ENCODE measurements at regions not wholly inside any gene's neighbourhood (a gene's known extent, or its start where the extent isn't known, plus 50 kb on each side); places are given as distances from the start of the nearest gene placed in this dataset.

GRCh38 chr5:133778636-133779035 is 166.3 kb upstream of the FSTL4 start:
- Mint-ChIP-seq H3K36me3 (ENCODE audit: low read depth) (no peaks in the 10 kb centered on the region), H3K4me3 (no peak overlapping the region), H3K27me3 (ENCODE audit: insufficient read depth) (peaks cover 1% of the 10 kb centered on the region), H3K9me3 (no peaks in the 10 kb centered on the region), H3K27ac (no peak overlapping the region), H3K4me1 (ENCODE audit: low read depth) (no peaks in the 10 kb centered on the region)
- no peak for DNase-seq (ENCODE audit: low spot score)
- intact Hi-C loops (cut with micrococcal nuclease): no loop called here

- Mint-ChIP-seq H3K4me3 (no peak overlapping the region), H3K9me3 (no peaks in the 10 kb centered on the region), H3K27me3 (ENCODE audit: insufficient read depth) (peaks cover 1% of the 10 kb centered on the region), H3K4me1 (ENCODE audit: low read depth) (no peaks in the 10 kb centered on the region), H3K27ac (no peak overlapping the region), H3K36me3 (ENCODE audit: low read depth) (no peaks in the 10 kb centered on the region)
- intact Hi-C loops (cut with micrococcal nuclease): no loop called here
- DNase-seq (ENCODE audit: low spot score): no peak
Measured at GRCh38 chr5:133777951-133778350, 165.6 kb upstream of the FSTL4 start.

GRCh38 chr5:133775584-133776304 is 163.4 kb upstream of the FSTL4 start:
- no peak for DNase-seq (ENCODE audit: low spot score)
- intact Hi-C loops (cut with micrococcal nuclease): no loop called here
- no peak overlapping the region for H3K27ac Mint-ChIP-seq
- no peaks in the 10 kb centered on the region for H3K4me1 Mint-ChIP-seq (ENCODE audit: low read depth)
- peaks cover 10% of the 10 kb centered on the region for H3K27me3 Mint-ChIP-seq (ENCODE audit: insufficient read depth)
- no peak overlapping the region for H3K4me3 Mint-ChIP-seq
- H3K36me3 Mint-ChIP-seq (ENCODE audit: low read depth): no peaks in the 10 kb centered on the region
- H3K9me3 Mint-ChIP-seq: no peaks in the 10 kb centered on the region

GRCh38 chr5:133773247-133774202 is 161.2 kb upstream of the FSTL4 start:
- intact Hi-C loops (cut with micrococcal nuclease): no loop called here
- H3K27me3 Mint-ChIP-seq (ENCODE audit: insufficient read depth): peaks cover 14% of the 10 kb centered on the region
- H3K27ac Mint-ChIP-seq: no peak overlapping the region
- H3K4me3 Mint-ChIP-seq: no peak overlapping the region
- no peaks in the 10 kb centered on the region for H3K4me1 Mint-ChIP-seq (ENCODE audit: low read depth)
- no peak for DNase-seq (ENCODE audit: low spot score)
- H3K9me3 Mint-ChIP-seq: no peaks in the 10 kb centered on the region
- no peaks in the 10 kb centered on the region for H3K36me3 Mint-ChIP-seq (ENCODE audit: low read depth)

- intact Hi-C loops (cut with micrococcal nuclease): no loop called here
- H3K9me3 Mint-ChIP-seq: no peaks in the 10 kb centered on the region
- no peak overlapping the region for H3K4me3 Mint-ChIP-seq
- no peak for DNase-seq (ENCODE audit: low spot score)
- peaks cover 18% of the 10 kb centered on the region for H3K27me3 Mint-ChIP-seq (ENCODE audit: insufficient read depth)
- H3K27ac Mint-ChIP-seq: no peak overlapping the region
- H3K36me3 Mint-ChIP-seq (ENCODE audit: low read depth): no peaks in the 10 kb centered on the region
- H3K4me1 Mint-ChIP-seq (ENCODE audit: low read depth): no peaks in the 10 kb centered on the region
Measured at GRCh38 chr5:133769842-133770241, 157.5 kb upstream of the FSTL4 start.

- H3K9me3 Mint-ChIP-seq: no peaks in the 10 kb centered on the region
- no peaks in the 10 kb centered on the region for H3K36me3 Mint-ChIP-seq (ENCODE audit: low read depth)
- intact Hi-C loops (cut with micrococcal nuclease): no loop called here
- H3K27ac Mint-ChIP-seq: no peak overlapping the region
- H3K27me3 Mint-ChIP-seq (ENCODE audit: insufficient read depth): peaks cover 17% of the 10 kb centered on the region
- no peak for DNase-seq (ENCODE audit: low spot score)
- no peak overlapping the region for H3K4me3 Mint-ChIP-seq
- no peaks in the 10 kb centered on the region for H3K4me1 Mint-ChIP-seq (ENCODE audit: low read depth)
Measured at GRCh38 chr5:133763744-133764143, 151.4 kb upstream of the FSTL4 start.

GRCh38 chr5:133761632-133762031 is 149.3 kb upstream of the FSTL4 start:
- Mint-ChIP-seq H3K36me3 (ENCODE audit: low read depth) (no peaks in the 10 kb centered on the region), H3K4me1 (ENCODE audit: low read depth) (no peaks in the 10 kb centered on the region), H3K27me3 (ENCODE audit: insufficient read depth) (peaks cover 19% of the 10 kb centered on the region), H3K9me3 (no peaks in the 10 kb centered on the region), H3K27ac (no peak overlapping the region), H3K4me3 (no peak overlapping the region)
- intact Hi-C loops (cut with micrococcal nuclease): no loop called here
- no peak for DNase-seq (ENCODE audit: low spot score)

GRCh38 chr5:133760532-133760931 is 148.2 kb upstream of the FSTL4 start:
- DNase-seq (ENCODE audit: low spot score): no peak
- H3K4me1 Mint-ChIP-seq (ENCODE audit: low read depth): no peaks in the 10 kb centered on the region
- peaks cover 23% of the 10 kb centered on the region for H3K27me3 Mint-ChIP-seq (ENCODE audit: insufficient read depth)
- intact Hi-C loops (cut with micrococcal nuclease): no loop called here
- H3K27ac Mint-ChIP-seq: no peak overlapping the region
- no peaks in the 10 kb centered on the region for H3K36me3 Mint-ChIP-seq (ENCODE audit: low read depth)
- H3K4me3 Mint-ChIP-seq: no peak overlapping the region
- no peaks in the 10 kb centered on the region for H3K9me3 Mint-ChIP-seq

GRCh38 chr5:133758641-133759040 is 146.3 kb upstream of the FSTL4 start:
- Mint-ChIP-seq H3K27ac (no peak overlapping the region), H3K27me3 (ENCODE audit: insufficient read depth) (peaks cover 27% of the 10 kb centered on the region), H3K4me3 (no peak overlapping the region), H3K9me3 (no peaks in the 10 kb centered on the region), H3K4me1 (ENCODE audit: low read depth) (no peaks in the 10 kb centered on the region), H3K36me3 (ENCODE audit: low read depth) (no peaks in the 10 kb centered on the region)
- intact Hi-C loops (cut with micrococcal nuclease): no loop called here
- DNase-seq (ENCODE audit: low spot score): no peak

GRCh38 chr5:133757396-133757945 is 145.1 kb upstream of the FSTL4 start:
- H3K27ac Mint-ChIP-seq: no peak overlapping the region
- H3K4me1 Mint-ChIP-seq (ENCODE audit: low read depth): no peaks in the 10 kb centered on the region
- H3K27me3 Mint-ChIP-seq (ENCODE audit: insufficient read depth): peaks cover 24% of the 10 kb centered on the region
- no peaks in the 10 kb centered on the region for H3K9me3 Mint-ChIP-seq
- H3K36me3 Mint-ChIP-seq (ENCODE audit: low read depth): no peaks in the 10 kb centered on the region
- no peak overlapping the region for H3K4me3 Mint-ChIP-seq
- intact Hi-C loops (cut with micrococcal nuclease): no loop called here
- no peak for DNase-seq (ENCODE audit: low spot score)

- H3K27me3 Mint-ChIP-seq (ENCODE audit: insufficient read depth): peaks cover 24% of the 10 kb centered on the region
- no peak for DNase-seq (ENCODE audit: low spot score)
- intact Hi-C loops (cut with micrococcal nuclease): no loop called here
Measured at GRCh38 chr5:133756756-133757155, 144.4 kb upstream of the FSTL4 start.

GRCh38 chr5:133756036-133756435 is 143.7 kb upstream of the FSTL4 start:
- intact Hi-C loops (cut with micrococcal nuclease): no loop called here
- H3K27me3 Mint-ChIP-seq (ENCODE audit: insufficient read depth): peaks cover 20% of the 10 kb centered on the region

More at GRCh38 chr5:133756756-133757155, 144.4 kb upstream of the FSTL4 start:
- Mint-ChIP-seq H3K36me3 (ENCODE audit: low read depth) (no peaks in the 10 kb centered on the region), H3K27ac (no peak overlapping the region), H3K4me3 (no peak overlapping the region), H3K4me1 (ENCODE audit: low read depth) (no peaks in the 10 kb centered on the region), H3K9me3 (no peaks in the 10 kb centered on the region)

More at GRCh38 chr5:133756036-133756435, 143.7 kb upstream of the FSTL4 start:
- H3K27ac Mint-ChIP-seq: no peak overlapping the region
- no peaks in the 10 kb centered on the region for H3K9me3 Mint-ChIP-seq
- no peak for DNase-seq (ENCODE audit: low spot score)
- no peak overlapping the region for H3K4me3 Mint-ChIP-seq
- H3K4me1 Mint-ChIP-seq (ENCODE audit: low read depth): no peaks in the 10 kb centered on the region
- no peaks in the 10 kb centered on the region for H3K36me3 Mint-ChIP-seq (ENCODE audit: low read depth)

Measured in activated T-helper 1 cell treated with anti-CD3 and anti-CD28 coated beads, Interleukin-12 subunit alpha, Interleukin-12 subunit beta, Interleukin-2, Interleukin-4 antibody, amounts not matched to agents 30 ng/mL and 10 ng/mL and 1 ng/mL, durations not matched to agents 14 hours and 24 hours and 36 hours (primary cell).